ENCODE measurements at regions not wholly inside any gene's neighbourhood (a gene's known extent, or its start where the extent isn't known, plus 50 kb on each side); places are given as distances from the start of the nearest gene placed in this dataset.

DNA sequence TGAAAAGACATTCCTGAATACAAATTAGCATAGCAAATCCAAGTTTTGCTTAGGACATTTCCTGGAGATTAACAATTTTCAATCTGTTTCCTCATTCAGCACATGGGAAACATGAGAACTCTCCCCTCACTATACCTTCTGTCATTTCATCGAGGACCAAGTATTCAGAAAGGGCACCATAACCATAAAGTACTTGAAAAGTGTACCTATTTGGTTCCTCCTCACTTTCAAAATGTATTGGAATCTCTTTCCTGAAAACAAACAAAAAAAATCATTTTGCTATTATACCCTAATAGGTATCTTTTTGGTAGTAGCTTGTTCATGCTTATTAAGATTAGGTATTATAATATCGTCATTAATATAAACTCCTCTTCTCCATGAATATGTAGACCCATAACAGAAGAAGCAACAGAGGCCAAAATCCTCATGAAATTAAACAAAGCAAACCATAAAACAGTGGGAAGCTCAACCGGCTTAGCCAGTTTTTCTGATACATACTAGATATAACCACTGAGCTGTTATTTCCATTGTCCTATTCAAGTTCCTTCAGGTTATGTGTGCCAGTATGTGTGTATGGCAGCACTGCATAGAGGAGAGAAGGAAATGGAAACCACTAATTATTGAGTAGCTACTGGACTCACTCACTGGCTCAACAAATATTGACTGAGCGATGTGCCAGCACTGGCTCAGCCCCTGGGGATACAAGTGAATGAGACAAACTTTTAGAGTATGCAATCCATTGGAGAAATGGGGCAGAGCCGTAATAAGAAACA lies 274.0 kb downstream of the MAFB start:
- CTCF ChIA-PET: interaction anchor here (1.2 to 2.1 kb wide), 3 partner anchors 9 to 60 kb away, joined by 3 to 5 read pairs (median 4); no protein-coding TSS in a partner anchor

DNA sequence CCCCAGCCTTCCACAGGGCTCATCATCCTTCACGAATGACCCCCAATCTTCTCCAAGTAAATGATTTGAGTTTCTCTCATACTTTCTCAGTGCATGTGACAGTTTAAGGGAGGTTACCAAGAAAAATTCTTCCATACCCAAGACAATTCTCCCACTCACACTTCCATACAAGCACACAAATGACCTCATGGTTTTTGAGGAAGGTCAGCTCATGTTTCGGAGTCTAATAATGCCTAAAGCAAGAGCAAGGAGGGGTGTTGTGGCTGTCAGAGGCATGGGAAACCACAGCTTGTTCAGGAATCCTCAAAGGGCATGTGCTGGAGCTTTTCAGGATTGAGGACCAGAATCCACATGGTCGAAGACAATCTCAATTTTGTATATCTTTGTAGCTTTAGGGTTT lies 279.0 kb downstream of the MAFB start:
- ChIA-PET POLR2A (no interaction called here), CTCF (interaction anchor here (2.5 kb wide), 1 partner anchor 13 kb away, joined by 9 read pairs; no protein-coding TSS in a partner anchor)
- TF ChIP-seq, protein P1, sequence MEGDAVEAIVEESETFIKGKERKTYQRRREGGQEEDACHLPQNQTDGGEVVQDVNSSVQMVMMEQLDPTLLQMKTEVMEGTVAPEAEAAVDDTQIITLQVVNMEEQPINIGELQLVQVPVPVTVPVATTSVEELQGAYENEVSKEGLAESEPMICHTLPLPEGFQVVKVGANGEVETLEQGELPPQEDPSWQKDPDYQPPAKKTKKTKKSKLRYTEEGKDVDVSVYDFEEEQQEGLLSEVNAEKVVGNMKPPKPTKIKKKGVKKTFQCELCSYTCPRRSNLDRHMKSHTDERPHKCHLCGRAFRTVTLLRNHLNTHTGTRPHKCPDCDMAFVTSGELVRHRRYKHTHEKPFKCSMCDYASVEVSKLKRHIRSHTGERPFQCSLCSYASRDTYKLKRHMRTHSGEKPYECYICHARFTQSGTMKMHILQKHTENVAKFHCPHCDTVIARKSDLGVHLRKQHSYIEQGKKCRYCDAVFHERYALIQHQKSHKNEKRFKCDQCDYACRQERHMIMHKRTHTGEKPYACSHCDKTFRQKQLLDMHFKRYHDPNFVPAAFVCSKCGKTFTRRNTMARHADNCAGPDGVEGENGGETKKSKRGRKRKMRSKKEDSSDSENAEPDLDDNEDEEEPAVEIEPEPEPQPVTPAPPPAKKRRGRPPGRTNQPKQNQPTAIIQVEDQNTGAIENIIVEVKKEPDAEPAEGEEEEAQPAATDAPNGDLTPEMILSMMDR (IDR thresholded peaks at IDR 0.05; ENCODE audit: control extremely low read depth, extremely low read depth, low read depth, missing control alignments): no peak
- DNase-seq (ENCODE audit: extremely low spot score): no peak

More for the DNA sequence above, 274.0 kb downstream of the MAFB start:
- DNase-seq (ENCODE audit: extremely low spot score): no peak
- TF ChIP-seq, protein P1 (IDR thresholded peaks at IDR 0.05; ENCODE audit: control extremely low read depth, extremely low read depth, low read depth, missing control alignments): no peak
- POLR2A ChIA-PET: no interaction called here

DNA sequence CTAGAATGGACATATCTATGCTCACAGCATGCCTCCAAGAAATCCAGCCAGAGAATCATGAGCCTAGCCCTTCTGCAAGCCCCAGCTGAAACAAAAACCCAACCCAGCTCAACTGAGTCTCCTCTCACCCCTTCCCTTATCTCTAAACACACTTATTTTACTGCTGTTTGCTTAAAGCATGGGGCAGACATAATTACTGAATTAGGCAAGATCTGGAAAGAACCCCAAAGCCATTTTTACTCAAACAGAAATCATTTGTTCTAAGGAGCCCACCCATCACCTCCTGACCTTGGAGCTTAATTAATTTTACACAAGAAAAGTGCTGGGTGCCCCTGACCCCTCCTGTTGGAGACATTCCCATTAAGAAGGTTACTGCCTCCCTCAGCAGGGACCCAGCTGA lies 291.6 kb downstream of the MAFB start:
- CTCF ChIA-PET: interaction anchor here (1.5 kb wide), 1 partner anchor 24 kb away, joined by 3 read pairs; no protein-coding TSS in a partner anchor
- TF ChIP-seq, protein P1 (IDR thresholded peaks at IDR 0.05; ENCODE audit: control extremely low read depth, extremely low read depth, low read depth, missing control alignments): no peak
- POLR2A ChIA-PET: no interaction called here
- no peak for DNase-seq (ENCODE audit: extremely low spot score)

GRCh38 chr20:40393197-40394079 lies 295.6 kb downstream of the MAFB start:
- ChIA-PET CTCF (no interaction called here), POLR2A (no interaction called here)
- TF ChIP-seq, protein P1 (IDR thresholded peaks at IDR 0.05; ENCODE audit: control extremely low read depth, extremely low read depth, low read depth, missing control alignments): no peak
- DNase-seq (ENCODE audit: extremely low spot score): no peak

GRCh38 chr20:40390654-40391053 lies 298.4 kb downstream of the MAFB start:
- no peak for DNase-seq (ENCODE audit: extremely low spot score)
- CTCF ChIA-PET: no interaction called here
- TF ChIP-seq, protein P1 (IDR thresholded peaks at IDR 0.05; ENCODE audit: control extremely low read depth, extremely low read depth, low read depth, missing control alignments): no peak
- POLR2A ChIA-PET: no interaction called here

- no peak for DNase-seq (ENCODE audit: extremely low spot score)
- CTCF ChIA-PET: no interaction called here
- TF ChIP-seq, protein P1 (IDR thresholded peaks at IDR 0.05; ENCODE audit: control extremely low read depth, extremely low read depth, low read depth, missing control alignments): no peak
- POLR2A ChIA-PET: no interaction called here
Measured at GRCh38 chr20:40370800-40371199, 318.2 kb downstream of the MAFB start.

All from GM10248 (cell line).